MCF 10A (cell line): ENCODE measurements at regions not wholly inside any gene's neighbourhood (a gene's known extent, or its start where the extent isn't known, plus 50 kb on each side); places are given as distances from the start of the nearest gene placed in this dataset.

ENCODE experiments used
- BruUV-seq: library from RNA; stranded (reverse); fragments of 400-500 nt; replicated peaks from 2 replicates; lab custom pipeline; 2021; lab: Mats Ljungman, UMichigan
- CTCF ChIA-PET: fragments of 300-600 bp; sonication (Branson Sonifier 250); formaldehyde crosslinking; extraction: SDS; loops from one replicate; lab custom pipeline; 2021; ENCODE audit warnings: antibody characterized with exemption, inconsistent platforms; lab: Yijun Ruan, JAX
- POLR2A ChIA-PET: fragments of 300-600, 350-650 bp; sonication (Branson Sonifier 250); formaldehyde crosslinking; extraction: SDS; loops from one replicate; lab custom pipeline; 2020; ENCODE audit warnings: antibody characterized with exemption, inconsistent platforms; lab: Yijun Ruan, JAX
- DNase-seq: peaks from one replicate; pipeline ENCODE4 v3.0.0-alpha.2; 2018; ENCODE audit not compliant: unreplicated experiment
- H3K27ac Mint-ChIP-seq: one replicate; pipeline ENCODE4 v1.8.0; 2022; ENCODE audit warnings: mild to moderate bottlenecking, low read depth, mixed read lengths; ENCODE audit not compliant: unreplicated experiment
- H3K27me3 Mint-ChIP-seq: one replicate; pipeline ENCODE4 v1.8.0; 2022; ENCODE audit warnings: mixed read lengths; ENCODE audit not compliant: insufficient read depth, unreplicated experiment
- H3K36me3 Mint-ChIP-seq: one replicate; pipeline ENCODE4 v1.8.0; 2022; ENCODE audit warnings: mild to moderate bottlenecking, moderate library complexity, mixed read lengths; ENCODE audit not compliant: insufficient read depth, unreplicated experiment
- H3K4me1 Mint-ChIP-seq: one replicate; pipeline ENCODE4 v1.8.0; 2022; ENCODE audit warnings: mixed read lengths; ENCODE audit not compliant: insufficient read depth, unreplicated experiment
- H3K4me3 Mint-ChIP-seq: one replicate; pipeline ENCODE4 v1.8.0; 2022; ENCODE audit warnings: mild to moderate bottlenecking, moderate library complexity, mixed read lengths; ENCODE audit not compliant: unreplicated experiment
- H3K9me3 Mint-ChIP-seq: one replicate; pipeline ENCODE4 v1.8.0; 2022; ENCODE audit warnings: mixed read lengths; ENCODE audit not compliant: unreplicated experiment
- intact Hi-C: fragments of 100-400 bp; cut with micrococcal nuclease; formaldehyde crosslinking; loops from 2 replicates; pipeline ENCODE4 v1.14.1; 2022
- TF ChIP-seq, protein P1 (sequence below): fragments of 200-600 bp; IDR thresholded peaks from one replicate; pipeline ENCODE4 v1.8.0; 2022; ENCODE audit warnings: antibody characterized with exemption, mild to moderate bottlenecking; ENCODE audit not compliant: unreplicated experiment

DNA sequence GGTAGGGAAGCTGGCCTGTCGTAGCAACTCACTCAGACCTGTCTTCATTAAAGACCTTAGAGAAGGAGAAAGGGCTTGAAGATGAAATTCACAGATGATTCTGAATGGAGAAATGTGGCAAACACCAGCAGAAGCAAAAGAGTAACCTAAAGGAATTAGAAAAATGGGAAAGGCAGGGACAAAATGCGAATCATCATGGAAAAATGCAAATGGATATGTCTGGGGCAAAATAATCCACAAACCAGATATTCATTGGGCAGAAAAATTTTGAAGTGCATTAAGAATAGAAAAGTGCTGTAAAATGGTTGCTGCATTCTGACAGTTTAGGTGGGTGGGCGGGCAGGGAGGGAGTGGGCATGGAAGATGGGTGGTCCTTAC is 156.9 kb upstream of the RASGRP1 start:
- no peak for DNase-seq
- intact Hi-C loops: no loop called here
- no TSS peak for BruUV-seq
- POLR2A ChIA-PET: no interaction called here
- CTCF ChIA-PET: no interaction called here
- H3K27ac Mint-ChIP-seq: no peak overlapping the region
- H3K9me3 Mint-ChIP-seq: no peaks in the 10 kb centered on the region
- H3K4me1 Mint-ChIP-seq: no peaks in the 10 kb centered on the region
- no peak overlapping the region for H3K4me3 Mint-ChIP-seq
- no peaks in the 10 kb centered on the region for H3K27me3 Mint-ChIP-seq
- no peaks in the 10 kb centered on the region for H3K36me3 Mint-ChIP-seq
- TF ChIP-seq, protein P1, sequence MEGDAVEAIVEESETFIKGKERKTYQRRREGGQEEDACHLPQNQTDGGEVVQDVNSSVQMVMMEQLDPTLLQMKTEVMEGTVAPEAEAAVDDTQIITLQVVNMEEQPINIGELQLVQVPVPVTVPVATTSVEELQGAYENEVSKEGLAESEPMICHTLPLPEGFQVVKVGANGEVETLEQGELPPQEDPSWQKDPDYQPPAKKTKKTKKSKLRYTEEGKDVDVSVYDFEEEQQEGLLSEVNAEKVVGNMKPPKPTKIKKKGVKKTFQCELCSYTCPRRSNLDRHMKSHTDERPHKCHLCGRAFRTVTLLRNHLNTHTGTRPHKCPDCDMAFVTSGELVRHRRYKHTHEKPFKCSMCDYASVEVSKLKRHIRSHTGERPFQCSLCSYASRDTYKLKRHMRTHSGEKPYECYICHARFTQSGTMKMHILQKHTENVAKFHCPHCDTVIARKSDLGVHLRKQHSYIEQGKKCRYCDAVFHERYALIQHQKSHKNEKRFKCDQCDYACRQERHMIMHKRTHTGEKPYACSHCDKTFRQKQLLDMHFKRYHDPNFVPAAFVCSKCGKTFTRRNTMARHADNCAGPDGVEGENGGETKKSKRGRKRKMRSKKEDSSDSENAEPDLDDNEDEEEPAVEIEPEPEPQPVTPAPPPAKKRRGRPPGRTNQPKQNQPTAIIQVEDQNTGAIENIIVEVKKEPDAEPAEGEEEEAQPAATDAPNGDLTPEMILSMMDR: no peak

DNA sequence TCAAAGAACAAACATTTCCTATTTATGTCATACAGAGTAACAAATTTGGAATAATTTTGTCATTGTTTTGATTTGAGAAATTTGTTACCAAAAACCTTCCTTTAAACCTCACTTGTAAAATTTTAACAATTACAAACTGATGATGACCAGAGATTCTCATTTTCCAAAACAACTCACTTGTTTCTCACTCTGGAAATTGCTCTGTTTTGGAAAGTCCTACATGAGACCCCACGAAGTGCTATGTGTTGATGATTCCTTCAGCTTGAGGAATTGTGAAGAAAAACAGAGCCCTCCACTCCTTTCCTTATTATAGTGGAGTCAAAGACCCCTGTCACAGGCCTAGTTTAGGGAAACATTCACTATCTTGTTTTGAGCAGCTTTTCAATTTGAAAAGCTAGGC is 157.6 kb upstream of the RASGRP1 start:
- H3K4me1 Mint-ChIP-seq: no peaks in the 10 kb centered on the region
- TF ChIP-seq, protein P1: no peak
- no peak for DNase-seq
- no TSS peak for BruUV-seq
- intact Hi-C loops: no loop called here
- H3K36me3 Mint-ChIP-seq: no peaks in the 10 kb centered on the region
- POLR2A ChIA-PET: no interaction called here
- H3K27ac Mint-ChIP-seq: no peak overlapping the region
- no peak overlapping the region for H3K4me3 Mint-ChIP-seq
- CTCF ChIA-PET: interaction anchor here (1.3 to 3.5 kb wide), 3 partner anchors 8 to 23 kb away, joined by 4 to 19 read pairs (median 18); no protein-coding TSS in a partner anchor
- H3K9me3 Mint-ChIP-seq: no peaks in the 10 kb centered on the region
- no peaks in the 10 kb centered on the region for H3K27me3 Mint-ChIP-seq

DNA sequence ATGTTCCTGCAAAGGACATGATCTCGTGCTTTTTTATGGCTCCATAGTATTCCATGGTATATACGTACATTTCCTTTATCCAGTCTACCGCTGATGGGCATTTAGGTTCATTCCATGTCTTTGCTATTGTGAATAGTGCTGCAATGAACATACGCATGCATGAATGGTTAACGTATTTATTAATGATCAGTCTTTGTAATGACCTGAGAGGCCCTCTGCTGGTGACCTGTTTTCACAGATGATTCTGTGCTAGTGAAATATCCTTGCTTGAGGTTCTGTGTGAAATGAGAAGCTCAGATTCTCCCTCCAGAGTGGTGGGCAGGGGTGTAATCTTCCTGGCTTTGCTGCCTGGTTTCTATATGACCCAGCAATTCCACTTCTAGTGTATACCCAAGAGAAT is 160.2 kb upstream of the RASGRP1 start:
- H3K36me3 Mint-ChIP-seq: no peaks in the 10 kb centered on the region
- no TSS peak for BruUV-seq
- POLR2A ChIA-PET: no interaction called here
- H3K9me3 Mint-ChIP-seq: no peaks in the 10 kb centered on the region
- no peak for DNase-seq
- no peak overlapping the region for H3K27ac Mint-ChIP-seq
- H3K27me3 Mint-ChIP-seq: no peaks in the 10 kb centered on the region
- H3K4me3 Mint-ChIP-seq: no peak overlapping the region
- intact Hi-C loops: no loop called here
- TF ChIP-seq, protein P1: no peak
- CTCF ChIA-PET: interaction anchor here (0.6 to 3.5 kb wide), 5 partner anchors 17 to 981 kb away, joined by 3 to 19 read pairs (median 6); no protein-coding TSS in a partner anchor
- no peaks in the 10 kb centered on the region for H3K4me1 Mint-ChIP-seq

DNA sequence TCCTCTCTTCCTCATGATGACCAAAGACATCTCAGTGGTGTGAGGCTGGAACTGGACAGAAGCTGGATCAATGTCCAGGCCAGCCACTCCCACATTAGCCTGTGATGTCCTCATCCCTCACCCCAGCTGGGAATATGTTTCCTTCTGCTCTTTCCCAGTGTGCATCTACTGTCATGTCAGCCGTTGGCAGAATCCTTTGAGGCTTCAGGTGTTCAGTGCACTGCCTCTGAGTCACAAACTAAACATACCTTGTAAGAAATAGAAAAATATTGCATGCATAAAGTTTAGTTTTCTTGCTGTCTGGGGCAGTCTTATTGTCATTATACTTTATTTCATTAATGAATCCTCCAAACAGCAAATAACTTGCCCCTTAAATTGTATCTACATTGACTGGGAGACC is 161.6 kb upstream of the RASGRP1 start:
- H3K27ac Mint-ChIP-seq: no peak overlapping the region
- BruUV-seq: no TSS peak
- no peaks in the 10 kb centered on the region for H3K36me3 Mint-ChIP-seq
- intact Hi-C loops: no loop called here
- no peaks in the 10 kb centered on the region for H3K9me3 Mint-ChIP-seq
- CTCF ChIA-PET: interaction anchor here (0.6 kb wide), 1 partner anchor 9 kb away, joined by 3 read pairs; no protein-coding TSS in a partner anchor
- no peaks in the 10 kb centered on the region for H3K4me1 Mint-ChIP-seq
- TF ChIP-seq, protein P1: no peak
- H3K4me3 Mint-ChIP-seq: no peak overlapping the region
- no peaks in the 10 kb centered on the region for H3K27me3 Mint-ChIP-seq
- POLR2A ChIA-PET: no interaction called here
- DNase-seq: no peak
